GM12878 (cell line): ENCODE measurements at regions not wholly inside any gene's neighbourhood (a gene's known extent, or its start where the extent isn't known, plus 50 kb on each side); places are given as distances from the start of the nearest gene placed in this dataset.
A peak's percentile ranks its signal among the peaks of the same experiment; 100 is the strongest.

Experiments used
- ATAC-seq: fragments of 200-7000 bp; cut with Tn5 transposase; 3 replicates; pipeline ENCODE4 v1.9.1; 2020; ENCODE audit warnings: mild to moderate bottlenecking, moderate library complexity
- BruUV-seq: library from RNA; stranded (reverse); fragments of 400-500 nt; replicated peaks from 2 replicates; lab custom pipeline; 2021; lab: Mats Ljungman, UMichigan
- CTCF ChIA-PET: fragments of 300-600 bp; sonication (Branson Sonifier 250); formaldehyde crosslinking; extraction: SDS; loops from one replicate; lab custom pipeline; 2021; ENCODE audit warnings: inconsistent platforms; lab: Yijun Ruan, JAX
- POLR2A ChIA-PET: fragments of 350-600 bp; formaldehyde crosslinking; extraction: SDS; loops from one replicate; lab custom pipeline; 2021; ENCODE audit warnings: inconsistent platforms; lab: Charles Lee
- RAD21 ChIA-PET: fragments of 300-600 bp; sonication (Branson Sonifier 250); formaldehyde crosslinking; loops from one replicate; lab custom pipeline; 2023; ENCODE audit warnings: antibody characterized with exemption; ENCODE audit not compliant: unreplicated experiment; lab: Charles Lee
- SMC1A ChIA-PET: fragments of 300-600 bp; sonication (Branson Sonifier 250); formaldehyde crosslinking; loops from one replicate; lab custom pipeline; 2023; ENCODE audit not compliant: unreplicated experiment, uncharacterized antibody; lab: Charles Lee
- DNase-seq: peaks from one replicate; pipeline ENCODE4 v3.0.0-alpha.2; 2011; ENCODE audit warnings: low read depth, low spot score
- FAIRE-seq: peaks from 3 replicates; lab custom pipeline; 2011; peaks lifted over from hg19 to GRCh38; lab: Jason Lieb, UNC
- H2AFZ ChIP-seq: 2 replicates; pipeline ENCODE4 v1.6.0; 2011; ENCODE audit warnings: low read depth, low read length, control low read depth; ENCODE audit not compliant: control insufficient read depth
- H3K27ac ChIP-seq: 2 replicates; pipeline ENCODE4 v1.5.1; 2011; ENCODE audit warnings: control low read depth; ENCODE audit not compliant: control insufficient read depth, insufficient read depth
- H3K27me3 ChIP-seq, 2 experiments: replicated peaks in 1 of 2; 2 replicates each; pipeline versions ENCODE4 v1.6.0 to v1.6.1; 2011; ENCODE audit warnings: low read length in 1 of 2; ENCODE audit not compliant: control insufficient read depth in 2 of 2, insufficient read depth in 2 of 2
- H3K36me3 ChIP-seq, 2 experiments: 2 replicates each; pipeline ENCODE4 v1.5.1; 2011; ENCODE audit warnings: low read length in 1 of 2; ENCODE audit not compliant: control insufficient read depth in 2 of 2, insufficient read depth in 2 of 2
- H3K4me1 ChIP-seq: 2 replicates; pipeline ENCODE4 v1.6.1; 2011; ENCODE audit warnings: mild to moderate bottlenecking, low read length, moderate library complexity, mixed read lengths; ENCODE audit not compliant: control insufficient read depth, insufficient read depth
- H3K4me2 ChIP-seq: 2 replicates; pipeline ENCODE4 v1.6.0; 2011; ENCODE audit warnings: control low read depth; ENCODE audit not compliant: control insufficient read depth, insufficient read depth
- H3K4me3 ChIP-seq: fragments of 200-600 bp; sonication (generic); 2 replicates; pipeline ENCODE4 v1.5.1; 2016
- H3K79me2 ChIP-seq: 2 replicates; pipeline ENCODE4 v1.6.0; 2011; ENCODE audit warnings: low read length; ENCODE audit not compliant: control insufficient read depth, insufficient read depth
- H3K9ac ChIP-seq: 2 replicates; pipeline ENCODE4 v1.8.0; 2011; ENCODE audit warnings: low read length, control low read depth, mixed read lengths; ENCODE audit not compliant: control insufficient read depth, insufficient read depth
- H3K9me3 ChIP-seq: replicated peaks from 3 replicates; pipeline ENCODE4 v1.5.1; 2011; ENCODE audit warnings: mild to moderate bottlenecking, low read length; ENCODE audit not compliant: control insufficient read depth, insufficient read depth
- H4K20me1 ChIP-seq: 2 replicates; pipeline ENCODE4 v1.6.0; 2011; ENCODE audit not compliant: control insufficient read depth, insufficient read depth
- BCL11A ChIP-seq: IDR thresholded peaks from 2 replicates; pipeline ENCODE4 v1.6.1; 2011; ENCODE audit warnings: low read depth, low read length
- DPF2 ChIP-seq: fragments of 450-650 bp; IDR thresholded peaks from 2 replicates; pipeline ENCODE4 v1.6.1; 2017; ENCODE audit warnings: mild to moderate bottlenecking
- E4F1 ChIP-seq: fragments of 450-650 bp; IDR thresholded peaks from 2 replicates; pipeline ENCODE4 v1.6.1; 2018; ENCODE audit warnings: borderline replicate concordance, mild to moderate bottlenecking; ENCODE audit not compliant: partially characterized antibody
- GABPA ChIP-seq: IDR thresholded peaks from 2 replicates; pipeline ENCODE4 v1.6.1; 2014; ENCODE audit warnings: antibody characterized with exemption, low read depth, mild to moderate bottlenecking, inconsistent platforms
- JUND ChIP-seq: IDR thresholded peaks from 2 replicates; pipeline ENCODE4 v1.6.1; 2012; ENCODE audit warnings: low read depth, mild to moderate bottlenecking, low read length, improper control_type of control experiment, moderate library complexity
- KAT2A ChIP-seq: conservative IDR thresholded peaks from 2 replicates; pipeline ENCODE4 v1.6.1; 2011; ENCODE audit warnings: low read depth, low read length; ENCODE audit not compliant: control insufficient read depth
- MEF2B ChIP-seq: fragments of 450-650 bp; IDR thresholded peaks from 2 replicates; pipeline ENCODE4 v1.6.1; 2018; ENCODE audit warnings: mild to moderate bottlenecking, moderate library complexity; ENCODE audit not compliant: partially characterized antibody, poor library complexity, severe bottlenecking
- NKRF ChIP-seq: fragments of 450-650 bp; conservative IDR thresholded peaks from 2 replicates; pipeline ENCODE4 v1.6.1; 2017; ENCODE audit warnings: mild to moderate bottlenecking, moderate library complexity
- REST ChIP-seq: IDR thresholded peaks from 2 replicates; pipeline ENCODE4 v1.6.1; 2012; ENCODE audit warnings: mild to moderate bottlenecking, low read depth, low read length
- SMAD1 ChIP-seq: fragments of 450-650 bp; IDR thresholded peaks from 2 replicates; pipeline ENCODE4 v1.6.1; 2018; ENCODE audit warnings: mild to moderate bottlenecking, low read depth; ENCODE audit not compliant: partially characterized antibody
- SMAD5 ChIP-seq: IDR thresholded peaks from 2 replicates; pipeline ENCODE4 v1.6.1; 2016; ENCODE audit warnings: antibody characterized with exemption, low read depth
- SP1 ChIP-seq: IDR thresholded peaks from one replicate; pipeline ENCODE4 v1.6.1; 2011; ENCODE audit warnings: low read depth, low read length
- WGBS: methylation state at CpG from one replicate; pipeline ENCODE4 v1.1.6; 2016; ENCODE audit warnings: low lambda C conversion rate; ENCODE audit not compliant: insufficient replicate concordance, insufficient coverage; ENCODE audit errors: missing lambda C conversion rate; 5-methylcytosine and 5-hydroxymethylcytosine counted together
- in situ Hi-C: fragments of 300-500 bp; cut with MboI; formaldehyde crosslinking; loops from 9 replicates; pipeline ENCODE4 v1.14.3; 2018; ENCODE audit warnings: mixed read lengths
- intact Hi-C: fragments of 100-400 bp; cut with micrococcal nuclease; formaldehyde crosslinking; loops from one replicate; pipeline ENCODE4 v1.14.2; 2022; ENCODE audit not compliant: unreplicated experiment
- TF ChIP-seq, protein P1 (sequence below): IDR thresholded peaks from 2 replicates; pipeline ENCODE4 v1.6.1; 2012; ENCODE audit warnings: low read depth, low read length, improper control_type of control experiment

GRCh38 chr3:17861476-17861875, 119.0 kb upstream of the TBC1D5 start:
- ChIA-PET POLR2A (no interaction called here), CTCF (no interaction called here), SMC1A (no interaction called here), RAD21 (no interaction called here)
- ATAC-seq = no peak
- 0 out of 2 replicates have a peak overlapping the region, but pooled peaks have one; percentile 9 for H3K4me2 ChIP-seq
- H3K36me3 ChIP-seq = no peaks in the 10 kb centered on the region
- intact Hi-C loops = no loop called here
- 12% methylated on average over 2 of the region's 2 CpGs for WGBS
- H2AFZ ChIP-seq = no peak overlapping the region
- BruUV-seq = no TSS peak
- no peaks in the 10 kb centered on the region for H3K9me3 ChIP-seq
- no peak for FAIRE-seq
- no peaks in the 10 kb centered on the region for H3K27me3 ChIP-seq
- no peak for DNase-seq
- no peaks in the 10 kb centered on the region for H3K79me2 ChIP-seq
- in situ Hi-C loops = no loop called here
- TF ChIP-seq JUND (no peak), REST (no peak), GABPA (no peak), KAT2A (no peak), E4F1 (no peak), SMAD1 (no peak), BCL11A (no peak), MEF2B (no peak), SMAD5 (no peak), DPF2 (no peak), NKRF (no peak), SP1 (no peak)
- TF ChIP-seq, protein P1, sequence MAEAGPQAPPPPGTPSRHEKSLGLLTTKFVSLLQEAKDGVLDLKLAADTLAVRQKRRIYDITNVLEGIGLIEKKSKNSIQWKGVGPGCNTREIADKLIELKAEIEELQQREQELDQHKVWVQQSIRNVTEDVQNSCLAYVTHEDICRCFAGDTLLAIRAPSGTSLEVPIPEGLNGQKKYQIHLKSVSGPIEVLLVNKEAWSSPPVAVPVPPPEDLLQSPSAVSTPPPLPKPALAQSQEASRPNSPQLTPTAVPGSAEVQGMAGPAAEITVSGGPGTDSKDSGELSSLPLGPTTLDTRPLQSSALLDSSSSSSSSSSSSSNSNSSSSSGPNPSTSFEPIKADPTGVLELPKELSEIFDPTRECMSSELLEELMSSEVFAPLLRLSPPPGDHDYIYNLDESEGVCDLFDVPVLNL = no peak
- H3K4me1 ChIP-seq = no peaks in the 10 kb centered on the region
- no peaks in the 10 kb centered on the region for H4K20me1 ChIP-seq
- H3K27ac ChIP-seq = no peak overlapping the region; the same call in 1 of the 2 replicates
- H3K4me3 ChIP-seq = peak overlapping the region; percentile 57
- peak overlapping the region; percentile 48; the same call in 1 of the 2 replicates for H3K9ac ChIP-seq
